ENCODE measurements at regions not wholly inside any gene's neighbourhood (a gene's known extent, or its start where the extent isn't known, plus 50 kb on each side); places are given as distances from the start of the nearest gene placed in this dataset.
"Not testable (repeated sequence)": the region's sequence is repeated elsewhere in the genome, so short reads cannot be mapped to it uniquely, and the experiment has no call there.

DNA sequence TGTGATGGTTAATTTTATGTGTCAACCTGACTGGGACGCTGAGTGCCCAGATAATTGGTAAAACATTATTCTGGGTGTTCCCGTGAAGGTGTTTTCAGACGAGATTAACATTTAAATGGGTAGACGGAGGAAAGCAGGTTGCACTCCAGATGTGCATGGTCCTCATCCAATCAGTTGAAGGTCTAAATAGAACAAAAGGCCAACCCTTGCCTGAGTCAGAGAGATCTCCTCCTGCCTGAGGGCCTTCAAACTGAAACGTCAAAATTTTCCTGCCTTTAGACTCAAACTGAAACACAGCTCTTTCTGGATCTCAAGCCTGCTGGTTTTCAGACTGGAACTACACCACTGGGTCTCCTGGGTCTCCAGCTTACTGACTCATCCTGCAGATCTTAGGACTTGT is 73.5 kb downstream of the NPIPA8 start:
- not testable (repeated sequence) for DNase-seq (ENCODE audit: low spot score)

DNA sequence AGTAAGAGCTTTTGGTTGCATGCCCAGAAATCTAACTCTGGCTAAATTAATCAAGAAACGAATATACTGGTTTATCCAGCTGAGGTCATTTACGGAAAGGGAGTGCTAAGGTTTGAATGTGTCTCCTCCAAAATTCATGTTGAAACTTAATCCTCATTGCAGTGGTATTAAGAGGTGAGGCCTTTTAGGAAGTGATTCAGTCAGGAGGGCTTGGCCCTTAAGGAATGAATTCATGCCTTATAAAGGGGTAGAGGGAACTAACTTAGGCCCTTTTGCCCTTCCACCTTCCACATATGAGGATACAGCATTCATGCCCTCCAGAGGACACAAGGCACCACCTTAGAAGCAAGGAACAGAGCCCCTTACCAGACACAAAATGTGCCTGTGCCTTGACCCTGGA is 74.7 kb downstream of the NPIPA8 start:
- not testable (repeated sequence) for DNase-seq (ENCODE audit: low spot score)

DNA sequence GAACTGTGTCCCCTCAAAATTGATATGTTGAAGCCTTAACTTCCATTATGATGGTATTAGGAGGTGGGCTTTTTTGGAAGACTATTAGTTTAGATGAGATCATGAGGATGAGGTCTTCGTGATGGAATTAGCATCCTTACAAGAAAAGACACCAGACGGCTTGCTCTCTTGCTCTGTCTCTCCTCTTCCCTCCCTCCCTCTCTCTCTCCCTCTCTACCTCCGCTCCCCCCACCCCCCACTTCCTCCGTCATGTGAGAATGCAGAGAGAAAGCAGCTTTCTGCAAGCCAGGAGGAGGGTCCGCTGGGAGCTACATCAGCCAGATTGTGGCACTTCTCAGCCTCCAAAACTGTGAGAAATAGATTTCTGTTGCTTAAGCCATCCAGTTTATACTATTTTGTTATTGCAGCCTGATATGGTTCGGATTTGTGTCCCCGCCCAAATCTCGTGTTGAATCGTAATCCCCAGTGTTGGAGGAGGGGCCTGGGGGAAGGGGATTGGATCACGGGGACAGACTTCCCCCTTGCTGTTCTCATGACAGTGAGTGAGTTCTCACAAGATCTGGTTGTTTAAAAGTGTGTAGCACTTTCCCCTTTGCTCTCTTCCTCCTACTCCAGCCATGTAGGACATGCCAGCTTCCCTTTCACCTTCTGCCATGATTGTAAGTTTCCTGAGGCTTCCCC is 76.9 kb downstream of the NPIPA8 start:
- DNase-seq (ENCODE audit: low spot score), result not testable (repeated sequence)

DNA sequence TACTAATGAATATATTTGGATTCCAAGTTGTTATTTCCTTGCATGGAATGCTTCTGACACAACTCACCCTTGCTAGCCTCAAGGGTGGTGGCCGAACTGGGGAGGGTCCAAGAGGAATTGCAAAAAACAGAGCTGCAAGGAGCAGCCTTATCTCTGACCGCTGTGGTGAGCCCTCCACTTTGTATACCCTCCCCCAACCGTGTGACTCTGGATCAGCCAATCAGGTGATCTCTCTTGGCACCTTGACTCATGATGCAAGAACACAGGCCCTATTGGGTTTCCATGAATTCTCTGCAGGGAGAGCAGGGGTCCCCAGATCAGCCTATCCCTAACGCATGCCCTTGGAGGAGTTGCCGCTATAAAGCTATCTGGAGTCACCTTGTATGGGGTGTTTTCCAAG is 83.6 kb downstream of the NPIPA8 start:
- not testable (repeated sequence) for DNase-seq (ENCODE audit: low spot score)

DNA sequence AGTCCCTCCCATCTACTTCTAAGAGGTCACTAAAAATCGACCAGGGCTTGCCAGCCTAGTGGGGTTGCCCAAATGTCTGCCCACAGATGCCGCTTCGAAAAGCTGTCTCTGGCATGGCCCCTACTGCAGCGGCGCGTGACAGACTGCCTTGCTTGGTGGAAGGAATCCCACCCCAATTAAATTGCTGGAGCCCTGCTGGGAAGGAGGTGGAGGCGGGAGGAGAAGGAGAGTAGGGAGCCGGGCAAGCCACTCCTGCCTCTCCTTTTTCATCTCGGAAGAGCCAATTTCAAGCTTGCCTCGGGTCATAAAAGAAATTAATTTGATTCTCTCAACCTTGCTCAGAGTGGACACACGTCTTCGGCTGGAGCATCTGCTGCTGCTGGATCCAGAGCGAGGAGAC is 106.0 kb downstream of the NPIPA8 start:
- DNase-seq (ENCODE audit: low spot score), result not testable (repeated sequence)

DNA sequence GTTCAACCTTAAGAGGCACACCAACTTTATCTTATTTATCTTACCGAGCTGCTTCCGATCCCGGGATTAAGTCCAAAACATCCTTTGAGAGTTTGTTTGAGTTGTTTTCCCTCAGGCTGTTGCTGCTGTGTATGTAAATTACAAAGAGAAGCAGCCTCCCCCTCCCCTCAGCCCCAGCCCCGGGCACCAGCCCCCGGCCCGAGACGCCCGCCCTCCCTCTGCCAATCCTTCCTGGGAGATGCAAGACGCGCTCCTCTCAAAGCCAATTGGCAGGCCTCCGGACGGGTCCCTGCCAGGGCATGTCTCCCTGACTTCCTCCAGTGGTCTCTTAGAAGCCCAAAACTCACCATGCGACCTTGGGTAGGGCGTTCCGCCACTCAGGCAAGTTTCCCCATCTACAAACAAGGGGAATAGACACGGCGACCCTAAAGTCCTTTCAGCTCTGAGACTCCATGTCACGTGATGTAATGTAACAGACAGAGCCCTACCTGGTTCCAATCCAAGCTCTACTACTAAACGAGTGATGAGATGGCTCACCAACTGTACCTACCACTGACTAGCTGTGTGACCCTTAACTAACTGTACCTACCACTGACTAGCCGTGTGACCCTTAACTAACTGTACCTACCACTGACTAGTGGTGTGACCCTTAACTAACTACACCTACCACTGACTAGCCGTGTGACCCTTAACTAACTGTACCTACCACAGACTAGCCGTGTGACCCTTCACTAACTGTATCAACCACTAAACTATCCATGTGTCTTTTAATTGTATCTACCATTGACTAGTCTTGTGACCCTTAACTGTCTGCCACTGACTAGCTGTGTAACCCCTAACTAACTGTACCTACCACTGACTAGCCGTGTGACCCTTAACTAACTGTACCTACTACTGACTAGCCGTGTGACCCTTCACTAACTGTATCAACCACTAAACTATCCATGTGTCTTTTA is 114.2 kb downstream of the NPIPA8 start:
- DNase-seq (ENCODE audit: low spot score), result not testable (repeated sequence)

DNA sequence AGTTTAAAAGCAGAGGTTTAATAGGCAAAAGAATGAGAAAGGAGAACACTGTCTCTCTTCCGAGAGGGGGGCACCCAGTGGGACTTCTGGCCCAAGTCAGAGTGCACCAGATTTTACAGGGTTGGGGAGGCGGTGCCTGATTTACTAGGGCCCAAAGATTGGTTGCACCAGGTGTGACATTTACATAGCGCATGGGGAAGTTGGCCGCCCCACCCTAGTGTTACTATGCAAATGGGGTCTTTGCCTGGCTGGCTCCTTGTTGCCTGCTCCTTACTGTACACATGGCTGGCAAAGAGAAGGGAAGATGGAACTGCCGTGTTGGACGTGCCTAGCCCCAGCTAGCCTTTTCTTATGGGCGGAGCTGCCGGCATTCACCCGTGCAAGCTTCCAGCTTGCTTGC is 118.8 kb downstream of the NPIPA8 start:
- DNase-seq (ENCODE audit: low spot score), result not testable (repeated sequence)

DNA sequence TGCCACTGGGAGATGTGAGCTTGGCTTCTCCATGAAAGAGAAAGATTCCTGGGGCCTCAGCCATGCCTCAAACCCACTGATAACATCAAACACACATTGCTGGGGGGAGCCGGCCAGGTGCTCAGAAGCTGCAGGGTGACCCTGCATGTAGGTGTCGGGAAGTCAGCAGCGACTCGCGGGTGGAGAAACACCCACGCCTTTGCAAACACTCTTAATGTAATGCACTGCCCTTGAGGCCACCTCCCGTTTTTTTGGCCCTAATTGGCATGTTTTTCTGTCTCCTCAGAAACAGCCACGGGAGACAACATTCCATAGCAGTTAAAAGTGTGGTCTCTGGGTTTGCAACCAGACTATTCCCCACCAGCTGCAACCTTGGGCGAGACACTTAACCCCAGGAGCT is 119.7 kb downstream of the NPIPA8 start:
- DNase-seq (ENCODE audit: low spot score), result not testable (repeated sequence)

DNA sequence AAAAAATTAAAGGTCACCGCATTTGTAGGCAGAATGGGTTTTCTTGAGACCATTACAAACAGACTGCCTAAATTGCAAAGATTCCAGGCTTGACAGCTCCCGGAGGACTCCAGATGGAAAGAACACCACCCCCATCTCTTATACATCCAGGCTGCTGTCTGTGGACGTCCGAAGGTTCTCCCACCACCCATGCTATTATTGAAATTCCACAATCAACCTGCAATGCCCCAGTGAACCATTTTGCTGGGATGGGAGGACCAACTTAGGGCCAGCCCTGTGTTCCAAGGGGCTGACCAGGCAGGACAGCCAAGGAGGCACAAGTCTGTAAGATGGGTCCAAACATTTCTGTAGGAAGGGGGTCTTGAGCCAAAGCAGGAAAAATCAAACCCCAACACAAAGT is 122.7 kb downstream of the NPIPA8 start:
- DNase-seq (ENCODE audit: low spot score), result peak; percentile 4

DNA sequence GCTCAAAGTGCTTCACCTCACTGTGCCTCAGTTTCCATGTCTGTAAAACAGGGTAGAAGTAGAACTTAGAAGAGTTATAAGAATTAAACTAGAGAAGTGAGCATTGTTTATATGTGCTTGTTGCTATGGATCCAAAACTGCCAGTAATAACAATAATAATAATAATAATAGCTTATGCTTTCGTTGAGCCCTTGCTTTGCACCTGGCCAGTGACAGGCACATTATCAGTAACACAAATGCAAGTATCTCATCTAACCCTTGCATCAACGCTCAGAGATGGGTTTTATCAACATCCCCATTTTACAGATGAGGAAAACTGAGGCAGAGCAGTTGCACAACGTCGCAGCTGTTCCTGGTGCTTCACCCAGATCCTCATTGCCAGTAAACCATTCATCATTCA is 125.0 kb downstream of the NPIPA8 start:
- DNase-seq (ENCODE audit: low spot score), result not testable (repeated sequence)

DNA sequence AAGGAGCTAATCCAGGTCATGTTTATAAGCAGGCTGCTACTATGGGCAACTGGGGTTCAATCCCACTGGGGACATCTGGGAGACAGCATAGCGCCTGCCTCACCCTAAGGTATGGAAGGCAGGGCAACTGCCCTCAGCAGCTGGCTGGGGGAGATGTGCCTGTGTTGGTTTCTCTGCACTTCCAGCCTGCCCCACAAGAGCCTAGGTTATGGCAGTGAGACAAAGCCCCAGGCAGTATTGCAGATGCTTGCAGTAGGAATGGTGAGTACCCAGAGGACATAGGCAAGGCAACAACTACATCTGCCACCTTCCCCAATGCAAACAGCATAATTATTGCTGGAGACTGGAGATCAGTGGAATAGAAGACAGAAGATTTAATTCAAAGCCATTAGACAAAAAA is 131.8 kb downstream of the NPIPA8 start:
- not testable (repeated sequence) for DNase-seq (ENCODE audit: low spot score)

DNA sequence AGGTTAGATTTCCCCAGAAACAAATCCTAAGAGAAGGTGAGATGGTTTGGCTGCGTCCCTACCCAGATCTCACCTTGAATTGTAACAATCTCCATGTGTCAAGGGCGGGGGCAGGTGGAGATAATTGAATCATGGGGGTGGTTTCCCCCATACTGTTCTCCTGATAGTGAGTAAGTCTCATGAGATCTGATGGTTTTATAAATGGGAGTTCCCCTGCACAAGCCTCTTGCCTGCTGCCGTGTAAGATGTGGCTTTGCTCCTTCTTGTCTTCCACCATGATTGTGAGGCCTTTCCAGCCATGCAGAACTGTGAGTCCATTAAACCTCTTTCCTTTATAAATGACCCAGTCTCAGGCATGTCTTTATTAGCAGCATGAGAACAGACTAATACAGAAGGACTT is 132.2 kb downstream of the NPIPA8 start:
- DNase-seq (ENCODE audit: low spot score), result not testable (repeated sequence)

DNA sequence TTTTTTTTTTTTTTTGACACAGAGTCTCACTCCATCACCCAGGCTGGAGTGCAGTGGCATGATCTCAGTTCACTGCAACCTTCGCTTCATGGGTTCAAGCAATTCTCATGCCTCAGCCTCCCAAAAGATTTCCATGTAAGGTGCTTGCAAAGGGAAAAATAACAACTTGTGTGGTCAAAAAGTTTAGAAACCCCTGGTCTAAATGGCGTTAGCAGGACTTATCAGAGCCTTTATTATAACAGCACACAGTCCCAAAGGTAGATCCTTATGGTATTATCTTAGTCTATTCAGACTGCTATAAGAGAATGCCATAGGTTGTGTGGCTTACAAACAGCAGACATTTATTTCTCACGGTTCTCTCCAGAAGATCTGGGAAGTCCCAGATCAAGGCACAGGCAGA is 135.0 kb downstream of the NPIPA8 start:
- DNase-seq (ENCODE audit: low spot score), result not testable (repeated sequence)

DNA sequence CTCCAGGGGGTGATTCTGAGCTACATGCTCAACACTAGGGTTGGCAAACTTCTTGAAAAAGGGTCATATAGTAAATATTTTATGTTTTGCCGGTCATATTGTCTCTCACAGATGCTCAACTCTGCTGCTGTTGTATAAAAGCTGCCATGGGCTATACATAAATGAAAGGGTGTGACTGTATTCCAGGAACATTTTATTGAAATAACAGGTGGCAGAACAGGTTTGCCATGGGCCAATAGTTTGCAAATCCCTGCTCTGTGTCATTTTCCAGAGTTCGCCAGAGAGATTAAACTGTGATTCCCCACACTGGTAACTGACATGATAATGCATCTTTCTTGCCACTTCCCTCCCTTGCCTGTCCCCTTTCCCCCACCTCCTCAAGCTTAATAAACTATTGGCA is 144.1 kb downstream of the NPIPA8 start:
- not testable (repeated sequence) for DNase-seq (ENCODE audit: low spot score)

DNA sequence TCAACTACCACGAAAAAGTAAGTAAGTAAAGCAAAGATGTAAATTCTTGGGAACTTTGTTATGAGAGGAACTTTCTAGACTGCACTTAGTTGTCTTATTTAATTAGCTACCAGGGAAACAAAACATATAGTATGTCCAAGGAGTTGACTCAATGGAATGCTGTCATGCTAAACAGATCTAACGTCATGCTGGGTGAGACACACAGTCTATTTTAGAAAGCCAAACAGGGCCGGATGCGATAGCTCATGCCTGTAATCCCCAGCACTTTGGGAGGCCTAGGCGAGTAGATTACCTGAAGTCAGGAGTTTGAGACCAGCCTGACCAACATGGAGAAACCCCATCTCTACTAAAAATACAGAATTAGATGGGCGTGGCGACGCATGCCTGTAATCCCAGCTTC is 146.4 kb downstream of the NPIPA8 start:
- not testable (repeated sequence) for DNase-seq (ENCODE audit: low spot score)

DNA sequence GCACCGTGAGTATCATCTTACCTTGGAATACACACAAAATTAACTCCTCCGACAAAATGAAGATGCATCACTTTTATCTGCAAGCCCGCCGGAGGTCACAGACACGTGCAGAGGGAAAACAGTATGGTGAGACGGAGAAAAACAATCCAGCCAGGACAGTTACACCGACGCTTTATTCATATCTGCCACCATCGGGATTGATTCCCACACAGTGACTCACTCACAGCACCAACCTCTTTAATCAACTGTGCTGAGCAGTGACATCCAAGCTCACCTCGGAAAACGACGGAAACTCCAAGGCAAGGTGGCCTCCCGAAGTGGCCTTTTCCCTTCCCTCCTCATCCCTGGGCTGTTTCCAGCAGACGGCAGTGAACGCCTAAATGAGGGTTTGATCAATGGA is 151.8 kb downstream of the NPIPA8 start:
- DNase-seq (ENCODE audit: low spot score), result not testable (repeated sequence)

DNA sequence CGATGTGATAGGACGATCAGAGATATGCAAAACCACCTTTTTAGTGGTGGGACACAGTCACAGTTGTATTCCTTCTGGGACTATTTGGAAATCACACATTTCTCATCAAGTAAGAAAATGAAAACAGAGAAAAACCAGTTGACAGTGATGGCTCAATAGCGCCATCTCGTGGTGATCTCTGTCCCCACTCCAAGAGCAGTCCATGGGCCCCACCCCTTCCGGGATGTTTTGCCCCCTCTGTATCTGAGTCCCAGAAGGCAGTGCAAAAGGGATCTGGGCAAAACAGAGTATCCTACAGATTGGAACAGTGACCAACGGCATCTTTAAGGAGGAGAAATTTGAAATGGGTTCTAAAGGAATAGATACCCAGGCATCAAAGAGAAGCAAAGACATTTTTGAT is 155.5 kb downstream of the NPIPA8 start:
- DNase-seq (ENCODE audit: low spot score), result not testable (repeated sequence)

DNA sequence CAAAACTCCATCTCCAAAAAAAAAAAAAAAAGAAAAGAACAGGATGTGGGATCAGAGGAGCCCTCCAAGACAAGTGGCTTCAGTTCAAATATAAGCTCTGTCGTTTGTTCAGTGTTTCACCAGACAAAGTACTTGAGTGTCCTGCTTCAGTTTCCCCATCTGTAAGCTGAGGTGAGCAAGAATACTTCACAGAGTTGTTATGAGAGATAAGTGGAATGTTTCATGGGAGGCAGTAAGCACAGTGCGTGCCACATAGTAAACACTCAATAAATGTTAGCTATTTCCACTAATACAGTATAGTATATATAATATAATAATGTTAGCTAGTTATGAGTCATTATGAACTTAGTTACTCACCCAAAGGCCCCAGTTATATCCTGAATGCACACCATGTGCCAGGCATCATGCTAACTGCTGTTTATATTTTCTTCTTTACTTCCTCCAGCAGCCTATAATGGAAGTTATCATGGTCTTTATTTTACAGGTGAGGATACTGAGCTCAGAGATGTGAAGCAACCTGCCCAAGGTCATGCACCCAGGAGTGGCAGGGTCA is 162.5 kb downstream of the NPIPA8 start:
- not testable (repeated sequence) for DNase-seq (ENCODE audit: low spot score)

DNA sequence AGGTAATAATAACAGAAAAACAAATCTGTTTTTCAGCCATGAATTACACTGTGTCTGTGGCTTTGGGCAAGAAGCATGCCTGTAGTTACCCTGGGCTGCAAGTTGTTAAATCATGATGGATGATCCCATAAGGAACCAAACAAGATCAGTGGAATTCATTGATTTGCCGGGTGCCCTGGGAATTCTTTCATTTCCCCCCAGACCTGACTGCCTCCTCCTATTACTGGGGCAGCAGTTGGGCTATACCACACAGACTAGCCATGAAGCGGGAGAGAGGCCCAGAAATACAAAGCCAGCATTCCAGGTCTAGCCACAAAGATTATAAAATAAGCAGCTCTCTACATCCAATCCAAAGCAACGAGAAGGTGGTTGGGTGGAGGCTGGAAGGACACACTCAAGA is 174.2 kb downstream of the NPIPA8 start:
- DNase-seq (ENCODE audit: low spot score), result not testable (repeated sequence)

DNA sequence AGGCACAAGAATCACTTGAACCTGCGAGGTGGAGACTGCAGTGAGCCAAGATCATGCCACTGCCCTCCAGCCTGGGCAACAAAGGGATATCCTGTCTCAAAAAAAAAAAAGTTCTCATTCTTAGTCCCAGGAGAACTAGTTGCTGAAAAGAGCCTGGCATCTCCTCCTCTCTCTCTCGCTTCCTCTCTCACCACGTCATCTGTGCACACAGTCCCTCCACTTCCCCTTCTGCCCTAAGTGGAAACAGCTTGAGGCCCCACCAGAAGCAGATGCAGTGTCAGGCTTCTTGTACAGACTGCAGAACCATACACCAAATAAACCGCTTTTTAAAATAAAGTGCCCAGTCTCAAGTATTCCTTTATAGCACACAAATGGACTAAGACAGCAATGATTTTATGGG is 175.3 kb downstream of the NPIPA8 start:
- not testable (repeated sequence) for DNase-seq (ENCODE audit: low spot score)

DNA sequence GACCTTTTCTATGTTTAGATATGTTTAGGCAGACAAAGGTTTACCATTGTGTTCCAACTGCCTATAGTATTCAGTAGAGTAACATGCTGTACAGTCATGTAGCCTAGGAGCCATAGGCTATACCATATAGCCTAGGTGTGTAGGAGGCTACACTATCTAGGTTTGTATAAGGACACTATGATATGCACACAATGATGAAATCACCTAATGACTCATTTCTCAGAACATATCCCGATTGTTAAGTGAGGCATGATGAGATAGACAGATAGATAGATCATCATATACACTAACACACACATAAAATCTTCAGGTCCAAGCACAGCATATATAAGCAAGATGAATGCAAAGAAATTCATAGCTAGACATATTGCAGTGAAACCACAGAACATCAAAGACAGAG is 177.4 kb downstream of the NPIPA8 start:
- DNase-seq (ENCODE audit: low spot score), result not testable (repeated sequence)

DNA sequence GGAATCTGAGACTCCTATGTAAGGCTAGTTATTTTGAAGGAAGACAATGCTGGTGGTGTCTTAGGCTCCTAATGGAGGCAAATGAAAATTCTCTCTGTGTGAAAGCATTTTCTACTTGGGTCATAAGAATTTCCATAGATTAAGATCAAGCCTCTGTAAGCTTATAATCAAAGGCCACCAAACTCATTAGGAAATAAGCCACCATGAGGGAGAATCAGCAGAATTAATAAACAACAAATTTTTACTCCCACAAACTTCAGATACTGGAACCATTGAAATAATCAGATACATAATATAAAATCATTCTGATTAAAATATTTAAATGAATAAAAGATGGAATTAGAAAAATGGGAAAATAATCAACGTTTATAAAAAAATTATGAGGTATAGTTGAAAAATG is 178.7 kb downstream of the NPIPA8 start:
- not testable (repeated sequence) for DNase-seq (ENCODE audit: low spot score)

DNA sequence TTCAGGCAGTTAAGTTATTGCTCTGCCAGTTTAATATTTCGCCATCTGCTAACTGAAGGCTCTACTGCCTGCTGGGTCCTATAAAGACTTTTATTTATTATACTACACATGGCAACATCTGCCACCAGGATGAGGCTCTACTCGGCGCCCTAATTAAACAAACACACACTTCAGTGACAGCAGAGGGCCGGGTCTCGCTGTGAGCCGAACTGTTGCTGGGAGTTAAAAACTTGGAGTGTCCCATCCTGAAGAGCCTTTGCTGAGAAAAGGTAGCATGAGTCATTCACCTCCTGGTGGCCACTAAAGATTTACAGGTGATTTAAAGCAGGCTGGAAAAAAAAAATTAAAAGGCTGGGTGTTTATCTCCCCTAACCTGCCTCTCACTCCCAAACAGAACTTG is 183.7 kb downstream of the NPIPA8 start:
- not testable (repeated sequence) for DNase-seq (ENCODE audit: low spot score)
